CD4-positive, alpha-beta T cell (primary cell): ENCODE measurements at regions not wholly inside any gene's neighbourhood (a gene's known extent, or its start where the extent isn't known, plus 50 kb on each side); places are given as distances from the start of the nearest gene placed in this dataset.

Source experiments
- ATAC-seq: fragments of 200-7000 bp; cut with Tn5 transposase; one replicate; pipeline ENCODE4 v1.10.0; 2022; ENCODE audit warnings: mild to moderate bottlenecking; ENCODE audit not compliant: poor library complexity
- CTCF ChIA-PET: fragments of 350-600 bp; sonication (Branson Sonifier 250); formaldehyde crosslinking; loops from one replicate; lab custom pipeline; 2021; ENCODE audit warnings: antibody characterized with exemption, inconsistent platforms; lab: Charles Lee
- POLR2A ChIA-PET: fragments of 350-600 bp; sonication (Branson Sonifier 250); formaldehyde crosslinking; loops from one replicate; lab custom pipeline; 2021; ENCODE audit warnings: antibody characterized with exemption, inconsistent platforms; lab: Charles Lee
- DNase-seq, 14 experiments: peaks; one replicate each; pipeline ENCODE4 v3.0.0-alpha.2; 2013 to 2020; ENCODE audit warnings: mixed read lengths in 2 of 14
- H3K27ac ChIP-seq, 2 donors: one replicate each; pipeline versions ENCODE4 v1.5.1 to v1.7.0; 2013; ENCODE audit warnings: low read length in 2 of 2, low read depth in 1 of 2, mild to moderate bottlenecking in 1 of 2
- H3K27me3 ChIP-seq, 2 experiments: 1 replicate in 1 of 2; 2 replicates in 1 of 2; pipeline versions ENCODE4 v1.6.1 to v1.7.0; 2013; ENCODE audit warnings: low read length in 2 of 2, control low read depth in 1 of 2, mild to moderate bottlenecking in 1 of 2, moderate library complexity in 1 of 2; ENCODE audit not compliant: insufficient read depth in 2 of 2, control insufficient read depth in 1 of 2
- H3K36me3 ChIP-seq: one replicate; pipeline ENCODE4 v1.6.1; 2013; ENCODE audit warnings: low read length, control low read depth; ENCODE audit not compliant: insufficient read depth
- H3K4me1 ChIP-seq: one replicate; pipeline ENCODE4 v1.6.1; 2013; ENCODE audit warnings: low read length, control low read depth; ENCODE audit not compliant: insufficient read depth
- H3K4me3 ChIP-seq: one replicate; pipeline ENCODE4 v1.5.1; 2013; ENCODE audit warnings: mild to moderate bottlenecking, low read length, moderate library complexity
- H3K9me3 ChIP-seq, 2 experiments: 1 replicate in 1 of 2; 2 replicates in 1 of 2; pipeline versions ENCODE4 v1.6.1 to v1.7.0; 2013; ENCODE audit warnings: low read length in 2 of 2, mild to moderate bottlenecking in 2 of 2, control low read depth in 1 of 2, moderate library complexity in 1 of 2; ENCODE audit not compliant: control insufficient read depth in 1 of 2, insufficient read depth in 1 of 2
- H3K27ac Mint-ChIP-seq: one replicate; pipeline ENCODE4 v1.8.0; 2020; ENCODE audit warnings: mixed read lengths
- H3K27me3 Mint-ChIP-seq: one replicate; pipeline ENCODE4 v1.8.0; 2021; ENCODE audit warnings: mixed read lengths
- H3K36me3 Mint-ChIP-seq: one replicate; pipeline ENCODE4 v1.8.0; 2021; ENCODE audit warnings: low read depth, mixed read lengths
- H3K4me1 Mint-ChIP-seq: one replicate; pipeline ENCODE4 v1.8.0; 2021; ENCODE audit warnings: low read depth, mixed read lengths
- H3K4me3 Mint-ChIP-seq: one replicate; pipeline ENCODE4 v1.8.0; 2020; ENCODE audit warnings: mild to moderate bottlenecking, mixed read lengths
- H3K9me3 Mint-ChIP-seq: one replicate; pipeline ENCODE4 v1.8.0; 2020; ENCODE audit warnings: mixed read lengths
- CTCF ChIP-seq: fragments of 200-600 bp; IDR thresholded peaks from one replicate; pipeline ENCODE4 v1.8.0; 2022; ENCODE audit warnings: antibody characterized with exemption, mild to moderate bottlenecking
- intact Hi-C, 2 experiments: fragments of 100-400 bp; cut with DNase I in 1 of 2; cut with micrococcal nuclease in 1 of 2; formaldehyde crosslinking; loops; one replicate each; pipeline versions ENCODE4 v1.15.1 to v1.9.0; 2023 to 2025; cut with DNase I, micrococcal nuclease

DNA sequence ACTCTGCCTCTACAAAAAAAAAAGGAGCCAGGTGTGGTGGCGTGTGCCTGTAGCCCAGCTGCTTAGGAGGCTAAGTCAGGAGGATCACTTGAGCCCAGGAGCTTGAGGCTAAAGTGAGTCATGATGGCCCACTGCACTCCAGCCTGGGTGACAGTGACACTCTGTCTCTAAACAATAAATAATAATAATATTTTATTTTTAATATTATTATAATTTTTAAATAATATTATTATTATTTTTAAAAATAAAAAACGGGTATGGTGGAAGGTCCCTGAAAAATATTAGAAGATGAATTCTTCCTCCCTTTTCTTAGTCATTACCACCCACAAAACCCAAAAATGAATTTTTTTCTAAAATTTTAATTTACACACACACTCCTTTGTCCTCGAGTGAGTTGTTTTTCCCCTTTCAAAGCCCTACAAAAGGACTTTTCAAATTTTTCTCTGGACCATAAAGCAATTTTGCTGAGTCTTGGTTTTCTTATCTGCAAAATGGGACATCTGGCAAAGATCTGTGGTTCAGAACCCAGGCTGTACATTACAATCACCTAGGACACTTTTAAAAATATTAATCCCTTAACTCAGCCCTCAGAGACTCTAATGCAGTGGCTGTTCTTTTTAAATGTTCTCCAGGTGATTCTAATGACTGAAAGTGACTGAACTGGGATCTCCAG is 174.0 kb upstream of the NEBL start:
- DNase-seq (no peak), ATAC-seq (no peak)
- H3K36me3 Mint-ChIP-seq = no peaks in the 10 kb centered on the region
- Histone ChIP-seq H3K4me3 (no peak overlapping the region), H3K27me3 (no peaks in the 10 kb centered on the region), H3K4me1 (no peaks in the 10 kb centered on the region), H3K9me3 (no peaks in the 10 kb centered on the region), H3K36me3 (no peaks in the 10 kb centered on the region), H3K27ac (no peak overlapping the region)
- ChIA-PET CTCF (no interaction called here), POLR2A (no interaction called here)
- no peak overlapping the region for H3K4me3 Mint-ChIP-seq
- H3K9me3 Mint-ChIP-seq = no peaks in the 10 kb centered on the region
- H3K27ac Mint-ChIP-seq = no peak overlapping the region
- H3K27me3 Mint-ChIP-seq = peaks cover 17% of the 10 kb centered on the region
- H3K4me1 Mint-ChIP-seq = no peaks in the 10 kb centered on the region
- TF ChIP-seq CTCF = no peak
- intact Hi-C loops = no loop called here

DNA sequence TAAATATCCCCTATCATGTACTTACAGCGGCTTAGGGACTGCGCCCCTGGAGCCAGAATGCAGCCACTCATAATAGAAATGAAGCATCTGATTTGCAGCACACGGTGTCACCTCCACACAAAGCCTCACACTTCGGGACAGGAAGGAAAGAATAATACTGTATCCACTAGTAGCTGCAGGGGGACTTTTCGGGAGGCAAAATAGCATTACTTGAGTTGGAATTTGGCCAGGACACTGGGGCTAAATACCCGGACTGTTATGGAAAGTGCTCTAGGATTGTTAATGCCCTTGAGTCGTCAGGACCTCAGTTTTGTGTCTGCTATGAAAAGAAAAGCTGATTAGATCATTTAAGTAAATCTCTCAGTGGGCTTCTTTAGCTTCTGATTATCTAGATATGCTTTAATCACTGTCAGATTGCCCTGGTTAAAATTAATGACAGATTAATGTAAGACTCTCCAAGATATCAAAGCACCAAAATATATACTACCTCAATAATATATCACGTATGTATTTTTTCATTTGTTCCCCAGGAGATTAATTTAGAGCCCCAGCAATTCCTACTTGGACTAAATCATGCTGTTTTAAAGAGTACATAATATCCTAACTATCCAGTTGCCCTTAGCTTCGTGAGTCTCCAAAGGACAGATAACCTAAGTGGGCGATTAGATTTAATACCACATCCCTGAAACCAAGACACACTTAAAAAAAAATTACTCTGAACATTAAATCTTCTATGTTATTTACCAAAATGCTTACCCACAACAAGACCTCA is 173.0 kb upstream of the NEBL start:
- ATAC-seq (no peak), DNase-seq (no peak)
- Mint-ChIP-seq H3K27ac (no peak overlapping the region), H3K9me3 (no peaks in the 10 kb centered on the region), H3K4me1 (no peaks in the 10 kb centered on the region), H3K4me3 (no peak overlapping the region), H3K27me3 (peaks cover 13% of the 10 kb centered on the region), H3K36me3 (no peaks in the 10 kb centered on the region)
- no peaks in the 10 kb centered on the region for H3K36me3 ChIP-seq
- H3K4me3 ChIP-seq = no peak overlapping the region
- no peaks in the 10 kb centered on the region for H3K9me3 ChIP-seq
- no peak for TF ChIP-seq CTCF
- no peaks in the 10 kb centered on the region for H3K4me1 ChIP-seq
- ChIA-PET POLR2A (no interaction called here), CTCF (no interaction called here)
- no peak overlapping the region for H3K27ac ChIP-seq
- intact Hi-C loops = no loop called here
- H3K27me3 ChIP-seq = no peaks in the 10 kb centered on the region

DNA sequence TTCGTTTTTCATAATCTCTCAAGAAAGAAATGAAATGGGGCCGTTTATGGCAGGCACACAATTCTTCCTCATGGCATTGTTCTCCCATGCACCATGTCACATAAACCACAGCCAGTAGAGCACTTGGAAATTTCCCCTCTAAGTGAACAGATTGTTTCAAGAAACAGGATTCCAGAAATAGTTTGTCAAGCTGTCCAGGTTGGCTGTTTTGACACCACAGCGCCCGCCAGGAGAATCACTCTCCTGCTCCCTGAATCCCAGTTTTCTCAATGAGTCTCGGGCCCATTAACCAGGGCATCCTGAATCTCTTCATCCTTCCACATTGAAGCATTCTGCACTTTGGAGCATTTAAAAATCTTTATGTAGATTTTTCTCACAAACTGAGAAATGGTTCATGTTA is 172.2 kb upstream of the NEBL start:
- Histone ChIP-seq H3K9me3 (no peaks in the 10 kb centered on the region), H3K4me1 (no peaks in the 10 kb centered on the region), H3K4me3 (no peak overlapping the region), H3K36me3 (no peaks in the 10 kb centered on the region), H3K27ac (no peak overlapping the region), H3K27me3 (no peaks in the 10 kb centered on the region)
- Mint-ChIP-seq H3K36me3 (no peaks in the 10 kb centered on the region), H3K9me3 (no peaks in the 10 kb centered on the region), H3K4me1 (no peaks in the 10 kb centered on the region), H3K27me3 (peaks cover 20% of the 10 kb centered on the region), H3K27ac (no peak overlapping the region), H3K4me3 (no peak overlapping the region)
- no peak for ATAC-seq
- no peak for DNase-seq
- CTCF ChIA-PET = no interaction called here
- POLR2A ChIA-PET = no interaction called here
- TF ChIP-seq CTCF = no peak
- intact Hi-C loops = no loop called here
